ENCODE measurements at regions not wholly inside any gene's neighbourhood (a gene's known extent, or its start where the extent isn't known, plus 50 kb on each side); places are given as distances from the start of the nearest gene placed in this dataset.

- H4K20me1 ChIP-seq (ENCODE audit: insufficient read depth, low read length): no peaks in the 10 kb centered on the region
- no peak overlapping the region for H3K27ac ChIP-seq (ENCODE audit: low read depth in 1 of 2, low read length in 2 of 2)
- DNase-seq: no peak
- no peak overlapping the region for H3K4me2 ChIP-seq (replicated peaks; ENCODE audit: extremely low read depth, low read length, poor library complexity, severe bottlenecking)
- no peak overlapping the region for H3K4me3 ChIP-seq (replicated peaks in 1 of 3; ENCODE audit: low read depth in 2 of 3, low read length in 3 of 3)
- WGBS (ENCODE audit: insufficient coverage): 58% methylated on average over 2 of the region's 2 CpGs
- no peaks in the 10 kb centered on the region for H3K27me3 ChIP-seq (ENCODE audit: control insufficient read depth in 2 of 2, insufficient read depth in 2 of 2, low read length in 2 of 2)
- no peaks in the 10 kb centered on the region for H3K4me1 Mint-ChIP-seq
- H2AFZ ChIP-seq (ENCODE audit: insufficient read depth, low read depth, low read length, poor library complexity, severe bottlenecking): no peak overlapping the region
- H3K4me1 ChIP-seq (ENCODE audit: control insufficient read depth in 1 of 2, insufficient read depth in 2 of 2, low read length in 2 of 2): no peaks in the 10 kb centered on the region
- peaks cover 0 to 1% (median 0%) of the 10 kb centered on the region in 3 donors for H3K27me3 Mint-ChIP-seq (ENCODE audit: low read depth in 3 of 3)
- intact Hi-C loops (cut with micrococcal nuclease): no loop called here
- no peak overlapping the region for H3K4me3 Mint-ChIP-seq
- no peaks in the 10 kb centered on the region for H3K36me3 ChIP-seq (replicated peaks in 1 of 2; ENCODE audit: control insufficient read depth in 1 of 2, insufficient read depth in 2 of 2, low read length in 2 of 2)
- H3K9ac ChIP-seq (ENCODE audit: insufficient read depth, low read length, poor library complexity, severe bottlenecking): no peak overlapping the region
- no peak for TF ChIP-seq CTCF (IDR thresholded peaks at IDR 0.05)
- H3K79me2 ChIP-seq (ENCODE audit: insufficient read depth, low read length): no peaks in the 10 kb centered on the region
- peaks cover 3% of the 10 kb centered on the region in 2 donors for H3K9me3 ChIP-seq (replicated peaks in 1 of 2; ENCODE audit: control insufficient read depth in 1 of 2, insufficient read depth in 1 of 2, low read length in 2 of 2)
- no peaks in the 10 kb centered on the region for H3K36me3 Mint-ChIP-seq
- H3K9me3 Mint-ChIP-seq: peaks cover 4 to 17% (median 8%) of the 10 kb centered on the region in 7 donors
- H3K27ac Mint-ChIP-seq: no peak overlapping the region
These were observed 323.4 kb downstream of the LTN1 start for GRCh38 chr21:28669321-28669720.

- peaks cover 0 to 15% (median 8%) of the 10 kb centered on the region in 7 donors for H3K9me3 Mint-ChIP-seq
- H3K36me3 ChIP-seq (replicated peaks in 1 of 2; ENCODE audit: control insufficient read depth in 1 of 2, insufficient read depth in 2 of 2, low read length in 2 of 2): no peaks in the 10 kb centered on the region
- H3K4me1 ChIP-seq (ENCODE audit: control insufficient read depth in 1 of 2, insufficient read depth in 2 of 2, low read length in 2 of 2): no peaks in the 10 kb centered on the region
- H3K27me3 ChIP-seq (ENCODE audit: control insufficient read depth in 2 of 2, insufficient read depth in 2 of 2, low read length in 2 of 2): no peaks in the 10 kb centered on the region
- H3K9me3 ChIP-seq (replicated peaks in 1 of 2; ENCODE audit: control insufficient read depth in 1 of 2, insufficient read depth in 1 of 2, low read length in 2 of 2): no peaks in the 10 kb centered on the region
- H3K36me3 Mint-ChIP-seq: no peaks in the 10 kb centered on the region
- no peak overlapping the region for H3K27ac Mint-ChIP-seq
- H3K4me1 Mint-ChIP-seq: no peaks in the 10 kb centered on the region
- H3K79me2 ChIP-seq (ENCODE audit: insufficient read depth, low read length): no peaks in the 10 kb centered on the region
- WGBS (ENCODE audit: insufficient coverage): no CpG with 5 or more reads among the region's 5 CpGs
- no peak overlapping the region for H3K4me3 Mint-ChIP-seq
- no peak overlapping the region for H3K27ac ChIP-seq (ENCODE audit: low read depth in 1 of 2, low read length in 2 of 2)
- H3K27me3 Mint-ChIP-seq (ENCODE audit: low read depth in 3 of 3): no peaks in the 10 kb centered on the region
- no peak overlapping the region for H2AFZ ChIP-seq (ENCODE audit: insufficient read depth, low read depth, low read length, poor library complexity, severe bottlenecking)
- no peak overlapping the region for H3K4me2 ChIP-seq (replicated peaks; ENCODE audit: extremely low read depth, low read length, poor library complexity, severe bottlenecking)
- no peak for DNase-seq
- no peak overlapping the region for H3K4me3 ChIP-seq (replicated peaks in 1 of 3; ENCODE audit: low read depth in 2 of 3, low read length in 3 of 3)
- intact Hi-C loops (cut with micrococcal nuclease): no loop called here
- H4K20me1 ChIP-seq (ENCODE audit: insufficient read depth, low read length): no peaks in the 10 kb centered on the region
- no peak for TF ChIP-seq CTCF (IDR thresholded peaks at IDR 0.05)
- no peak overlapping the region for H3K9ac ChIP-seq (ENCODE audit: insufficient read depth, low read length, poor library complexity, severe bottlenecking)
These were observed 328.9 kb downstream of the LTN1 start for GRCh38 chr21:28663754-28664153.
